ENCODE measurements at regions not wholly inside any gene's neighbourhood (a gene's known extent, or its start where the extent isn't known, plus 50 kb on each side); places are given as distances from the start of the nearest gene placed in this dataset.

- TF ChIP-seq CTCF (IDR thresholded peaks at IDR 0.05) (no peak), POLR2A (IDR thresholded peaks at IDR 0.05) (no peak)
Measured at GRCh38 chr2:236738030-236738429, 168.4 kb downstream of the ACKR3 start.

All from body of pancreas (tissue), 4 donors.